GM15510 (cell line): ENCODE measurements at regions not wholly inside any gene's neighbourhood (a gene's known extent, or its start where the extent isn't known, plus 50 kb on each side); places are given as distances from the start of the nearest gene placed in this dataset.

ENCODE experiments used
- POLR2A ChIP-seq: IDR thresholded peaks from 3 replicates; pipeline ENCODE4 v1.6.1; 2011; ENCODE audit warnings: borderline replicate concordance; ENCODE audit not compliant: insufficient read length; ENCODE audit errors: extremely low read depth

GRCh38 chr6:100276311-100277057 is 188.2 kb downstream of the SIM1 start:
- TF ChIP-seq POLR2A = no peak

DNA sequence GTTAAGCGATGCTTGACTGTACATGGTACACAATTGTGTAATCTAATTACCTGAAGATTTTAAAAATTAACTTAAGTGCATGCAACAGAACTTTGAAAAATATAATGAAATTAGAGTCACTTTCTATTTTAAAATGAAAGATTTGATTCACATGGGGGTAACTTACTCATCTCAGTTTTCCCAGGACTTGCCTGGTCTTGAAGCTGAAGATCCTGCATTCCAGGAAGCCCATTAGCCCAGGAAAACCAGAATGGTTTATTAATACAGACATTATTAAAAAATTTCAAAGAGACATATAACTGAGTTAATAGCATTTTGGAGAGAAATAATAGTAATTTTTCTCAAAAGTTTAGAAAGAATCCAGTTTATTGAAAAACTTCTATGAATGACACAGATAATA is 190.6 kb downstream of the SIM1 start:
- TF ChIP-seq POLR2A = no peak

GRCh38 chr6:100271625-100272024 is 193.1 kb downstream of the SIM1 start:
- TF ChIP-seq POLR2A = no peak

DNA sequence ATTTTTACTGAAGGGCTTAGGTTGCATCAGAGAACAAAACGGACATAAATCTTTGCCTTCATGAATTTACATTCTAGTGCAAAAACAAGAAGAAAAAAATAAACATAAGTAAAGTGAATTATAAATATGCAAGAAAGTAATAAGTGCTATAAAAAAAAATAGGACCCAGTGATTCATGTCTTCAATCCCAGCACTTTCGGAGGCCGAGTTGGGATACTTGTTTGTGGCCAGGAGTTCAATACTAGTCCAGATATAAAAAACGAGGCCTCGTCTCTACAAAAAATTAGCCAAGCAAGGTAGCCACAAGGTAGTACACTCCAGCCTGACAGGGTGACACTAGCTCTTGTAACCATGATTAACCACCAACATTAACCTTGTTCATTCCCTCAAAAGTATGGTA is 193.5 kb downstream of the SIM1 start:
- no peak for TF ChIP-seq POLR2A

DNA sequence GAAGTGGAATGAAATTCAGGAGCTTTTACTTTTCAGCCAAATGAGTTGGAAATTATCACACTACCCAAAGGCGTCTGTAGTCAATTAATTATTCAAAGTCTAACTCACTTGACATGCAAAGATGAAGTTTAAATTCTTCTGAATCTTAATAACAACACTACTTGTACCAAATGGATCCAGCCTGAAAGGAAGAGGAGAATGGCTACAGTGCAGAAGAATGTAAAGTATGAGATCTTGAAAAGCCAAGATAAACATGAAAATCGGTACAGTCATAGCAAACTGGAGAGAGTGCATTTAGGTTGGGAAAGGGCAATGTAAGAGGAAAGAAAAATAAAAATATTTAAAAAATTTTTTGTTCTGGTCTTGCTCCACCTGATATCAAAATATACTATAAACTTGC is 195.5 kb downstream of the SIM1 start:
- no peak for TF ChIP-seq POLR2A

GRCh38 chr6:100268326-100268725 is 196.4 kb downstream of the SIM1 start:
- no peak for TF ChIP-seq POLR2A

- TF ChIP-seq POLR2A = no peak
Observed at GRCh38 chr6:100267721-100268123, 197.0 kb downstream of the SIM1 start.

- TF ChIP-seq POLR2A = no peak
Observed at GRCh38 chr6:100266494-100267401, 198.0 kb downstream of the SIM1 start.

DNA sequence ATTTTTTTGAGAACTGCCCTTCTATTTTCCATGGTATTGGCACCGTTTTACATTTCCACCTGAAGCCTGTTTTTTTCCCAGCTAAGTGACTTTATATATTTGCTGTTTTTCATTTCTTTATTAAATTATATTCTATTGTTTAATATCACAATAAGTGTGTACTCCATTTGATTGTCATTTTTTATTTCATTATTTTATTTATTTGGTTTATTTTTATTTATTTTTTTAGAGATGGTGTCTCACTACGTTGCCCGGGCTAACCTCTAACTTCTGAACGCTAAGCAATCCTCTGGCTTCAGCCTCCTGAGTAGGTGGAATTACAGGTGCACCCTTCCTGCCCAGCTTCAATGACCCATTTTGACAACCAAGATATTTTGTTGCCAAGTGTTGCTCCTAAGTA is 202.6 kb downstream of the SIM1 start:
- no peak for TF ChIP-seq POLR2A

DNA sequence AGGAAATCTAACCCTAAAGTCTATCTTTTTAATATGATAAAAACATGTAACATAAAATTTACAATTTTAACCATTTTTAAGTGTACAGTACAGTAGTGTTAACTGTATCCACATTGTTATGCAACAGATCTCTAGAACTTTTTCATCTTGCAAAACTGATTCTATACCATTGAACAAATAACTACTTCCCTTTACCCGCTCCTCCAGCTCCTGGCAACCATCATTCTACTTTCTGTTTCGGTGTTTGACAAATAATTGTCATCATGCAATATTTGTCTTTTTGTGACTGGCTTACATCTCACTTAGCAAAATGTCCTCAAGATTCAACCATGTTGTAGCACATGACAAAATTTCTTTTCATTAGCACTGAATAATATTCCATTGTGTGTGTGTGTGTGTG is 203.2 kb downstream of the SIM1 start:
- TF ChIP-seq POLR2A = no peak

DNA sequence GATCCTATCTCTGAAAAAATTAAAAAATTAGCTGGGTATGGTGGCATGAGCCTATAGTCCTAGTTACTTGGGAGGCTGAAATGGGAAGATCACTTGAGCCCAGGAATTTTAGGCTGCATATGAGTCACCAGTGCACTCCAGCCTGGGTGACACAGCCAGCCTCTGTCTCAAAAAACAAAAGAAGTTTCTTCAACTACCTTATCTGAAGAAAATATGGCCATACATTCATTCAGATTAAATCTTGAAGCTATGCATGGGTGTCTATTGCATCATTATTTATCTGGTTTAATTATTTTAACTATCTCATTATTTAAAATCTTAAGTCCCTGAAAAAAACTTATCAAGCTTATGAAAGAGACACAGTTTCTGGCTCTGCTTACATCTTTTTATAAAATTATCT is 204.1 kb downstream of the SIM1 start:
- TF ChIP-seq POLR2A = no peak

- TF ChIP-seq POLR2A = no peak
Observed at GRCh38 chr6:100259865-100260264, 204.9 kb downstream of the SIM1 start.

GRCh38 chr6:100258752-100259151 is 206.0 kb downstream of the SIM1 start:
- no peak for TF ChIP-seq POLR2A

- TF ChIP-seq POLR2A = no peak
Observed at GRCh38 chr6:100257793-100258395, 206.8 kb downstream of the SIM1 start.

GRCh38 chr6:100255701-100256100 is 209.0 kb downstream of the SIM1 start:
- TF ChIP-seq POLR2A = no peak
